CD8-positive, alpha-beta memory T cell (primary cell): ENCODE measurements at regions not wholly inside any gene's neighbourhood (a gene's known extent, or its start where the extent isn't known, plus 50 kb on each side); places are given as distances from the start of the nearest gene placed in this dataset.

ENCODE experiments used
- CTCF ChIA-PET: fragments of 350-600 bp; sonication (Branson Sonifier 250); formaldehyde crosslinking; loops from one replicate; lab custom pipeline; 2021; ENCODE audit warnings: antibody characterized with exemption; lab: Charles Lee
- POLR2A ChIA-PET: fragments of 350-600 bp; sonication (Branson Sonifier 250); formaldehyde crosslinking; loops from one replicate; lab custom pipeline; 2021; ENCODE audit warnings: antibody characterized with exemption; lab: Charles Lee
- DNase-seq, 5 donors: peaks; one replicate each; pipeline versions ENCODE4 v3.0.0 to v3.0.0-alpha.2; 2020 to 2022; ENCODE audit warnings: mixed read lengths in 1 of 5
- H3K27ac ChIP-seq: one replicate; pipeline ENCODE4 v1.7.0; 2013; ENCODE audit warnings: low read depth, mild to moderate bottlenecking, low read length, moderate library complexity
- H3K27me3 ChIP-seq: 2 replicates; pipeline ENCODE4 v1.7.0; 2013; ENCODE audit warnings: low read length, mild to moderate bottlenecking; ENCODE audit not compliant: insufficient read depth, poor library complexity, severe bottlenecking
- H3K36me3 ChIP-seq: 2 replicates; pipeline ENCODE4 v1.7.0; 2013; ENCODE audit warnings: mild to moderate bottlenecking, low read length, moderate library complexity; ENCODE audit not compliant: insufficient read depth
- H3K4me1 ChIP-seq: 2 replicates; pipeline ENCODE4 v1.7.0; 2013; ENCODE audit warnings: mild to moderate bottlenecking, low read length, moderate library complexity; ENCODE audit not compliant: insufficient read depth
- H3K4me3 ChIP-seq: 2 replicates; pipeline ENCODE4 v1.7.0; 2013; ENCODE audit warnings: mild to moderate bottlenecking, low read length
- H3K9me3 ChIP-seq: 2 replicates; pipeline ENCODE4 v1.7.0; 2013; ENCODE audit warnings: mild to moderate bottlenecking, low read length
- H3K27ac Mint-ChIP-seq, 8 donors: one replicate each; pipeline ENCODE4 v1.8.0; 2020 to 2021; ENCODE audit warnings: mixed read lengths in 8 of 8, mild to moderate bottlenecking in 6 of 8, inconsistent platforms in 3 of 8, moderate library complexity in 3 of 8
- H3K27me3 Mint-ChIP-seq, 2 donors: one replicate each; pipeline ENCODE4 v1.8.0; 2020 to 2021; ENCODE audit warnings: mixed read lengths in 2 of 2, mild to moderate bottlenecking in 1 of 2, moderate library complexity in 1 of 2
- H3K36me3 Mint-ChIP-seq, 3 donors: one replicate each; pipeline ENCODE4 v1.8.0; 2020 to 2021; ENCODE audit warnings: mixed read lengths in 3 of 3, inconsistent platforms in 1 of 3, mild to moderate bottlenecking in 1 of 3
- H3K4me1 Mint-ChIP-seq, 3 donors: one replicate each; pipeline ENCODE4 v1.8.0; 2020 to 2021; ENCODE audit warnings: mixed read lengths in 3 of 3, inconsistent platforms in 1 of 3, mild to moderate bottlenecking in 1 of 3
- H3K4me3 Mint-ChIP-seq, 7 donors: one replicate each; pipeline ENCODE4 v1.8.0; 2020 to 2021; ENCODE audit warnings: mixed read lengths in 7 of 7, mild to moderate bottlenecking in 6 of 7, moderate library complexity in 4 of 7, inconsistent platforms in 2 of 7
- H3K9me3 Mint-ChIP-seq, 5 donors: one replicate each; pipeline ENCODE4 v1.8.0; 2020 to 2022; ENCODE audit warnings: mixed read lengths in 5 of 5, mild to moderate bottlenecking in 3 of 5, moderate library complexity in 2 of 5, inconsistent platforms in 1 of 5

DNA sequence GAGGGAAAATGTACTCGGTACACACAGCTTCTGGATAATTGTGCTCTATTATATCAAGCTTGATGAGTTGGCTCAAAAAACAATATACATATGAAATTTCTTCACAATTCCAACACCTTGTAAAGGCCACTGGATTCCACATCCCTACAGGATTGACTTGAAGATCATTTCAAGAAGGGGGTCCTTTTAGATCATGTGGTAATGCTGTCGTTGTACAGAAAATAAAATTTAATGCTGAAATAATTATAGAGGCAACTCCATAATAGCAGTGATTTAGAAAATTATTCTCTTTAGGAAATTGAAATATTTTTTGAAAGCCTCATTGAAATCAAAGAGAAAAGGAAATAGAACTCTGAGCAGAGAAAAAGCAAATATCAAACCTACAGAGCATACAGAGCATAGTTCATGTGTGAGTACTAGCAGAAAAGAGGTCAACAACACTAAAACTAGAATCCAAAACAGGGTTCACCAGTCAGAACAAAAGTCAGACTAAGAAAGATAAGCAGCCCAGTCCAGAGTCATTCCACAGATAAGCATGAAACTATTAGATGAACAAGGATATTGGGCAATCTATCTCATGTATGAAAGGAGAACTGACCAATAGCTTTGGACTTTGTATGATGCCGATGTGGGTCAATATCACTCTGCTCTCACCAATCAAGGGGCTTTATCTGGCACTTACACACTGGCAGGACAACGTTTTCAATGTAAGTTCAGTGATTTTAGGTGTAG is 79.5 kb upstream of the PALMD start:
- ChIA-PET CTCF (interaction anchor here (0.8 kb wide), 1 partner anchor 10 kb away, joined by 3 read pairs; no protein-coding TSS in a partner anchor), POLR2A (no interaction called here)
- Histone ChIP-seq H3K27me3 (no peaks in the 10 kb centered on the region), H3K27ac (no peak overlapping the region), H3K4me1 (no peaks in the 10 kb centered on the region), H3K36me3 (no peaks in the 10 kb centered on the region), H3K9me3 (no peaks in the 10 kb centered on the region), H3K4me3 (no peak overlapping the region)
- no peak for DNase-seq
- peaks cover 0 to 8% (median 5%) of the 10 kb centered on the region in 5 donors for H3K9me3 Mint-ChIP-seq
- H3K36me3 Mint-ChIP-seq: no peaks in the 10 kb centered on the region
- H3K4me3 Mint-ChIP-seq: no peak overlapping the region
- H3K27me3 Mint-ChIP-seq: peaks cover 4 to 6% of the 10 kb centered on the region in 2 donors
- H3K27ac Mint-ChIP-seq: no peak overlapping the region
- H3K4me1 Mint-ChIP-seq: no peaks in the 10 kb centered on the region

- Mint-ChIP-seq H3K9me3 (no peaks in the 10 kb centered on the region), H3K4me1 (no peaks in the 10 kb centered on the region), H3K27me3 (peaks cover 0 to 2% of the 10 kb centered on the region in 2 donors), H3K4me3 (no peak overlapping the region), H3K27ac (no peak overlapping the region), H3K36me3 (no peaks in the 10 kb centered on the region)
- Histone ChIP-seq H3K27me3 (no peaks in the 10 kb centered on the region), H3K36me3 (no peaks in the 10 kb centered on the region), H3K9me3 (no peaks in the 10 kb centered on the region), H3K27ac (no peak overlapping the region), H3K4me3 (no peak overlapping the region), H3K4me1 (no peaks in the 10 kb centered on the region)
- ChIA-PET CTCF (no interaction called here), POLR2A (no interaction called here)
- no peak for DNase-seq
These were observed 75.3 kb upstream of the PALMD start for GRCh38 chr1:99570486-99571089.

DNA sequence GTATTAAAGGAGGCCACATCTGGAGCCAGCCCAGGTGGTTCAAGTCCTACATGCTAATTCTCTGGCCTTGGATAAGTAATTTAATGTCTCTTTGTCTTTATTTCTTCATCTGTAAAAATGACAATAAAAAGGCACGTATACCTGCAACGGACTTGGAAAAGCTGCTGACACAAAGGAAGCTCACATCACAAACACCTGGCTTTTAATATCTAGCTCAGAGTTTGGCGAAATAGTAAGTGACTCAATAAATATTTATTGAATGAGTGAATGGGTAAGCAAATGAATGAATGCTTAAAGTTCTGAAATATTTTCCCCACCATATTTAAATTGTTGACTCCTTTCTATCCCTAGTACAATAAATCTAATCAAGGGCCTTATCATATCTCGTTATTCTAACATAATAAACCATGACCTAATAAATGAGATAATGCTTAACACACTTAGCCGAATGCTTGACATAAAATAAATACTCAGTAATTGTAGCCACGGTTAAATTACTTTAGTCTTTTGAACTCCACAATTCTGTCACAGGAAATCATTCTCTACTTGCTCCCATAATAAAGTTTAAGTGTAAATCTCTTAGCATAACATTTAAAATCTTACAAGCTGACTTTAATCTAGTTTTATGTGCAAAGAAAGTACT is 74.7 kb upstream of the PALMD start:
- no peak overlapping the region for H3K4me3 Mint-ChIP-seq
- Histone ChIP-seq H3K36me3 (no peaks in the 10 kb centered on the region), H3K4me1 (no peaks in the 10 kb centered on the region), H3K27me3 (no peaks in the 10 kb centered on the region), H3K27ac (no peak overlapping the region), H3K4me3 (no peak overlapping the region), H3K9me3 (no peaks in the 10 kb centered on the region)
- ChIA-PET POLR2A (no interaction called here), CTCF (no interaction called here)
- no peaks in the 10 kb centered on the region for H3K36me3 Mint-ChIP-seq
- no peak overlapping the region for H3K27ac Mint-ChIP-seq
- no peaks in the 10 kb centered on the region for H3K9me3 Mint-ChIP-seq
- DNase-seq: no peak
- H3K27me3 Mint-ChIP-seq: peaks cover 0 to 2% of the 10 kb centered on the region in 2 donors
- no peaks in the 10 kb centered on the region for H3K4me1 Mint-ChIP-seq

DNA sequence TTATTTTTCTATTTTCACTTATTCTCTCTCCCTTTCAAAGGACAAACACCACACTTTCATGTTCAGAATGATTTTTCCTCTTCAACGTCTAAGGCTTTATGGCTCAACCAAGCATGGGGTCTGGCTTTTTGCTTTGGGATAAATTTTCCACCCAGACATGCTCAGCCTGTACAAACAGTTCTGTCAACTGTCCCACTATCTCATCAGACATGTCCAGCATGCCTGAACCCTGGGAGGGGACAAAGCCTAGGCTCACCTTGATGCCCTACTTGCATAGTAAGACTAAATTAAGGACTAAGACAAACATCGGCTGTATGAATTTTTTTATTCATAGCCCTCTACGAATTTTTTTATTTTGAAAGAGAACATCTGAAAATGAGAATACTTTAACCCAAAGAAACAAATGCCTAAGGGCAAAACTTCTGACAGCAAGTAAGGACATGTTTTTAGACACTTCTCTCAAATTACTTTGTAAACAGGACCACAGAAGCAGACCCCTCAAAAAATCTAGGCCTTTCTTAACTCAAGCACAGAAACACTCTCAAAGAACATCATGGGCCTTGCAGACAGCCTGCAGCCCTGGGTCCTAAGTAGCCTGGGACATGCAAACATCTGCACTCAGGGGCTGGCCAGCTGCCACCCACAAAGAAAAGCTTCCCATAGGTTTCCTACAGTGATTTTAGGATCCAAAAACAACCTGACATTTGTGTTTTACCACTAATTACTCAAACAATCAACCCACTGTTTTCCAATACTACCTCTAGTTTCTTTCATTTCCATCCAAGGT is 72.3 kb upstream of the PALMD start:
- no peak overlapping the region for H3K27ac Mint-ChIP-seq
- H3K4me3 ChIP-seq: no peak overlapping the region
- no peaks in the 10 kb centered on the region for H3K36me3 Mint-ChIP-seq
- no peaks in the 10 kb centered on the region for H3K36me3 ChIP-seq
- peaks cover 0 to 2% of the 10 kb centered on the region in 2 donors for H3K27me3 Mint-ChIP-seq
- no peaks in the 10 kb centered on the region for H3K27me3 ChIP-seq
- CTCF ChIA-PET: no interaction called here
- no peak for DNase-seq
- H3K4me1 Mint-ChIP-seq: no peaks in the 10 kb centered on the region
- no peaks in the 10 kb centered on the region for H3K9me3 Mint-ChIP-seq
- H3K9me3 ChIP-seq: no peaks in the 10 kb centered on the region
- H3K27ac ChIP-seq: no peak overlapping the region
- H3K4me3 Mint-ChIP-seq: no peak overlapping the region
- no peaks in the 10 kb centered on the region for H3K4me1 ChIP-seq
- POLR2A ChIA-PET: no interaction called here

- no peaks in the 10 kb centered on the region for H3K4me1 ChIP-seq
- no peak overlapping the region for H3K27ac ChIP-seq
- no peak overlapping the region for H3K4me3 ChIP-seq
- H3K9me3 ChIP-seq: no peaks in the 10 kb centered on the region
- no peaks in the 10 kb centered on the region for H3K27me3 ChIP-seq
- POLR2A ChIA-PET: no interaction called here
- no peak overlapping the region for H3K27ac Mint-ChIP-seq
- H3K9me3 Mint-ChIP-seq: no peaks in the 10 kb centered on the region
- H3K27me3 Mint-ChIP-seq: peaks cover 0 to 4% of the 10 kb centered on the region in 2 donors
- no peak overlapping the region for H3K4me3 Mint-ChIP-seq
- no peaks in the 10 kb centered on the region for H3K36me3 ChIP-seq
- no peaks in the 10 kb centered on the region for H3K4me1 Mint-ChIP-seq
- CTCF ChIA-PET: no interaction called here
- DNase-seq: no peak
- no peaks in the 10 kb centered on the region for H3K36me3 Mint-ChIP-seq
These were observed 68.6 kb upstream of the PALMD start for GRCh38 chr1:99577313-99577712.

GRCh38 chr1:99579691-99580172 is 66.2 kb upstream of the PALMD start:
- ChIA-PET POLR2A (no interaction called here), CTCF (no interaction called here)
- Histone ChIP-seq H3K36me3 (no peaks in the 10 kb centered on the region), H3K4me1 (no peaks in the 10 kb centered on the region), H3K27me3 (no peaks in the 10 kb centered on the region), H3K27ac (no peak overlapping the region), H3K9me3 (no peaks in the 10 kb centered on the region), H3K4me3 (no peak overlapping the region)
- H3K27ac Mint-ChIP-seq: no peak overlapping the region
- H3K36me3 Mint-ChIP-seq: no peaks in the 10 kb centered on the region
- no peaks in the 10 kb centered on the region for H3K4me1 Mint-ChIP-seq
- no peak overlapping the region for H3K4me3 Mint-ChIP-seq
- DNase-seq: no peak
- H3K27me3 Mint-ChIP-seq: peaks cover 0 to 4% of the 10 kb centered on the region in 2 donors
- H3K9me3 Mint-ChIP-seq: no peaks in the 10 kb centered on the region

- Histone ChIP-seq H3K27ac (no peak overlapping the region), H3K4me3 (no peak overlapping the region), H3K36me3 (no peaks in the 10 kb centered on the region), H3K9me3 (no peaks in the 10 kb centered on the region), H3K4me1 (no peaks in the 10 kb centered on the region), H3K27me3 (no peaks in the 10 kb centered on the region)
- no peak for DNase-seq
- Mint-ChIP-seq H3K9me3 (no peaks in the 10 kb centered on the region), H3K4me1 (no peaks in the 10 kb centered on the region), H3K27ac (no peak overlapping the region), H3K4me3 (peak overlapping the region in 1 of 7 donors; percentile 37), H3K27me3 (peaks cover 0 to 4% of the 10 kb centered on the region in 2 donors), H3K36me3 (no peaks in the 10 kb centered on the region)
- CTCF ChIA-PET: no interaction called here
- POLR2A ChIA-PET: no interaction called here
These were observed 65.5 kb upstream of the PALMD start for GRCh38 chr1:99580451-99580850.

DNA sequence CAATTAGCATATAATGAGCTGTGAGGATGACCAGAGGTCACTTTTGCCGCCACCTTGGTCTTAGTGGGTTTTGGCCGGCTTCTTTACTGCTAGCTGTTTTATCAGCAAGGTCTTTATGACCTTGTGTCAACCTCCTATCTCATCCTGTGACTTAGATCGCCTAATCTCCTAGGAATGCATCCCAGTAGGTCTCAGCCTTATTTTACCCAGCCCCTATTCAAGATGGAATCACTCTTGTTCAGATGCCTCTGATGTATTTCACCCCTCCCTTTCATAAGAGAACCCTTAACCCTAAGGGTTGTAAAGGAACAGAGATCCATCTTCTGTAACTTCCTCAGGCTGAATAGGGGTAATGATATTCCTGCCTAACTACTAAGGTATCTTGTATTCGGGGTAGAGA is 58.9 kb upstream of the PALMD start:
- Mint-ChIP-seq H3K27ac (no peak overlapping the region), H3K4me1 (no peaks in the 10 kb centered on the region), H3K4me3 (no peak overlapping the region), H3K9me3 (peaks cover 0 to 2% (median 0%) of the 10 kb centered on the region in 5 donors), H3K36me3 (no peaks in the 10 kb centered on the region), H3K27me3 (peaks cover 9 to 23% of the 10 kb centered on the region in 2 donors)
- H3K4me1 ChIP-seq: no peaks in the 10 kb centered on the region
- no peak overlapping the region for H3K27ac ChIP-seq
- no peaks in the 10 kb centered on the region for H3K9me3 ChIP-seq
- H3K4me3 ChIP-seq: no peak overlapping the region
- no peaks in the 10 kb centered on the region for H3K36me3 ChIP-seq
- H3K27me3 ChIP-seq: no peaks in the 10 kb centered on the region
- CTCF ChIA-PET: no interaction called here
- POLR2A ChIA-PET: no interaction called here
- DNase-seq: no peak
